ENCODE measurements at regions not wholly inside any gene's neighbourhood (a gene's known extent, or its start where the extent isn't known, plus 50 kb on each side); places are given as distances from the start of the nearest gene placed in this dataset.

- Histone ChIP-seq H3K4me2 (ENCODE audit: low read length) (no peak overlapping the region), H3K36me3 (ENCODE audit: insufficient read depth, low read length) (no peaks in the 10 kb centered on the region), H3K79me2 (replicated peaks; ENCODE audit: insufficient read depth, low read length) (no peaks in the 10 kb centered on the region), H3K4me3 (ENCODE audit: low read length) (no peak overlapping the region), H3K9ac (ENCODE audit: low read length) (no peak overlapping the region), H3K27ac (ENCODE audit: low read length) (no peak overlapping the region), H3K9me2 (ENCODE audit: insufficient read depth, low read length) (no peaks in the 10 kb centered on the region), H3F3A (ENCODE audit: insufficient read depth, low read length, poor library complexity, severe bottlenecking) (no peaks in the 10 kb centered on the region), H4K20me1 (ENCODE audit: insufficient read depth) (no peaks in the 10 kb centered on the region), H3K9me3 (ENCODE audit: low read length) (no peaks in the 10 kb centered on the region), H3K27me3 (ENCODE audit: insufficient read depth, low read depth, low read length) (no peaks in the 10 kb centered on the region), H2AFZ (ENCODE audit: low read depth, low read length) (no peak overlapping the region)
- TF ChIP-seq EZH2 (IDR thresholded peaks at IDR 0.05; ENCODE audit: borderline replicate concordance, insufficient read depth, low read length, poor library complexity, severe bottlenecking), result no peak
- no peak for TF ChIP-seq EP300 (conservative IDR thresholded peaks at IDR 0.05; ENCODE audit: poor library complexity, severe bottlenecking)
- TF ChIP-seq CTCF (IDR thresholded peaks at IDR 0.05; ENCODE audit: poor library complexity, severe bottlenecking), result no peak
- TF ChIP-seq MXI1 (conservative IDR thresholded peaks at IDR 0.05; ENCODE audit: poor library complexity, severe bottlenecking), result no peak
Measured at GRCh38 chr7:115831371-115831770, 199.2 kb downstream of the TFEC start.

GRCh38 chr7:115827305-115828045 lies 203.1 kb downstream of the TFEC start:
- no peak for TF ChIP-seq EP300 (conservative IDR thresholded peaks at IDR 0.05; ENCODE audit: poor library complexity, severe bottlenecking)
- H3K9ac ChIP-seq (ENCODE audit: low read length), result no peak overlapping the region
- H3K9me3 ChIP-seq (ENCODE audit: low read length), result no peaks in the 10 kb centered on the region
- no peaks in the 10 kb centered on the region for H4K20me1 ChIP-seq (ENCODE audit: insufficient read depth)
- H3K4me3 ChIP-seq (ENCODE audit: low read length), result no peak overlapping the region
- no peak overlapping the region for H2AFZ ChIP-seq (ENCODE audit: low read depth, low read length)
- H3F3A ChIP-seq (ENCODE audit: insufficient read depth, low read length, poor library complexity, severe bottlenecking), result no peaks in the 10 kb centered on the region
- H3K79me2 ChIP-seq (replicated peaks; ENCODE audit: insufficient read depth, low read length), result no peaks in the 10 kb centered on the region
- no peak overlapping the region for H3K27ac ChIP-seq (ENCODE audit: low read length)
- H3K9me2 ChIP-seq (ENCODE audit: insufficient read depth, low read length), result no peaks in the 10 kb centered on the region
- no peaks in the 10 kb centered on the region for H3K36me3 ChIP-seq (ENCODE audit: insufficient read depth, low read length)
- H3K4me2 ChIP-seq (ENCODE audit: low read length), result no peak overlapping the region
- H3K27me3 ChIP-seq (ENCODE audit: insufficient read depth, low read depth, low read length), result no peaks in the 10 kb centered on the region

- H4K20me1 ChIP-seq (ENCODE audit: insufficient read depth), result no peaks in the 10 kb centered on the region
- H3K4me2 ChIP-seq (ENCODE audit: low read length), result no peak overlapping the region
- no peaks in the 10 kb centered on the region for H3K36me3 ChIP-seq (ENCODE audit: insufficient read depth, low read length)
- no peaks in the 10 kb centered on the region for H3K79me2 ChIP-seq (replicated peaks; ENCODE audit: insufficient read depth, low read length)
- no peaks in the 10 kb centered on the region for H3K27me3 ChIP-seq (ENCODE audit: insufficient read depth, low read depth, low read length)
- H3K4me3 ChIP-seq (ENCODE audit: low read length), result no peak overlapping the region
- TF ChIP-seq, protein P1, sequence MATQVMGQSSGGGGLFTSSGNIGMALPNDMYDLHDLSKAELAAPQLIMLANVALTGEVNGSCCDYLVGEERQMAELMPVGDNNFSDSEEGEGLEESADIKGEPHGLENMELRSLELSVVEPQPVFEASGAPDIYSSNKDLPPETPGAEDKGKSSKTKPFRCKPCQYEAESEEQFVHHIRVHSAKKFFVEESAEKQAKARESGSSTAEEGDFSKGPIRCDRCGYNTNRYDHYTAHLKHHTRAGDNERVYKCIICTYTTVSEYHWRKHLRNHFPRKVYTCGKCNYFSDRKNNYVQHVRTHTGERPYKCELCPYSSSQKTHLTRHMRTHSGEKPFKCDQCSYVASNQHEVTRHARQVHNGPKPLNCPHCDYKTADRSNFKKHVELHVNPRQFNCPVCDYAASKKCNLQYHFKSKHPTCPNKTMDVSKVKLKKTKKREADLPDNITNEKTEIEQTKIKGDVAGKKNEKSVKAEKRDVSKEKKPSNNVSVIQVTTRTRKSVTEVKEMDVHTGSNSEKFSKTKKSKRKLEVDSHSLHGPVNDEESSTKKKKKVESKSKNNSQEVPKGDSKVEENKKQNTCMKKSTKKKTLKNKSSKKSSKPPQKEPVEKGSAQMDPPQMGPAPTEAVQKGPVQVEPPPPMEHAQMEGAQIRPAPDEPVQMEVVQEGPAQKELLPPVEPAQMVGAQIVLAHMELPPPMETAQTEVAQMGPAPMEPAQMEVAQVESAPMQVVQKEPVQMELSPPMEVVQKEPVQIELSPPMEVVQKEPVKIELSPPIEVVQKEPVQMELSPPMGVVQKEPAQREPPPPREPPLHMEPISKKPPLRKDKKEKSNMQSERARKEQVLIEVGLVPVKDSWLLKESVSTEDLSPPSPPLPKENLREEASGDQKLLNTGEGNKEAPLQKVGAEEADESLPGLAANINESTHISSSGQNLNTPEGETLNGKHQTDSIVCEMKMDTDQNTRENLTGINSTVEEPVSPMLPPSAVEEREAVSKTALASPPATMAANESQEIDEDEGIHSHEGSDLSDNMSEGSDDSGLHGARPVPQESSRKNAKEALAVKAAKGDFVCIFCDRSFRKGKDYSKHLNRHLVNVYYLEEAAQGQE (IDR thresholded peaks at IDR 0.05; ENCODE audit: borderline replicate concordance), result no peak
- TF ChIP-seq RAD21 (conservative IDR thresholded peaks at IDR 0.05), result no peak
- TF ChIP-seq POLR2AphosphoS5 (IDR thresholded peaks at IDR 0.05), result no peak
- no peak for TF ChIP-seq SMC3 (conservative IDR thresholded peaks at IDR 0.05; ENCODE audit: poor library complexity)
- no peak for TF ChIP-seq EZH2 (IDR thresholded peaks at IDR 0.05; ENCODE audit: borderline replicate concordance, insufficient read depth, low read length, poor library complexity, severe bottlenecking)
- TF ChIP-seq CTCF (IDR thresholded peaks at IDR 0.05; ENCODE audit: poor library complexity, severe bottlenecking), result no peak
- no peak for TF ChIP-seq EP300 (conservative IDR thresholded peaks at IDR 0.05; ENCODE audit: poor library complexity, severe bottlenecking)
- TF ChIP-seq MXI1 (conservative IDR thresholded peaks at IDR 0.05; ENCODE audit: poor library complexity, severe bottlenecking), result no peak
- no peak for TF ChIP-seq TAF1 (IDR thresholded peaks at IDR 0.05; ENCODE audit: low read depth)
- no peaks in the 10 kb centered on the region for H3K9me3 ChIP-seq (ENCODE audit: low read length)
- H3K27ac ChIP-seq (ENCODE audit: low read length), result no peak overlapping the region
- no peaks in the 10 kb centered on the region for H3K9me2 ChIP-seq (ENCODE audit: insufficient read depth, low read length)
- no peak overlapping the region for H3K9ac ChIP-seq (ENCODE audit: low read length)
- no peaks in the 10 kb centered on the region for H3F3A ChIP-seq (ENCODE audit: insufficient read depth, low read length, poor library complexity, severe bottlenecking)
- H2AFZ ChIP-seq (ENCODE audit: low read depth, low read length), result no peak overlapping the region
Measured at GRCh38 chr7:115825456-115826115, 205.0 kb downstream of the TFEC start.

Data from neural cell (in vitro differentiated cells).